ENCODE measurements at regions not wholly inside any gene's neighbourhood (a gene's known extent, or its start where the extent isn't known, plus 50 kb on each side); places are given as distances from the start of the nearest gene placed in this dataset.

- TF ChIP-seq HDAC6 (IDR thresholded peaks at IDR 0.05; ENCODE audit: low read depth, low read length) (no peak), USF2 (IDR thresholded peaks at IDR 0.05; ENCODE audit: low read length) (no peak), CTCF (IDR thresholded peaks at IDR 0.05; ENCODE audit: control extremely low read depth in 1 of 3, insufficient read depth in 1 of 3, low read depth in 1 of 3, low read length in 3 of 3) (no peak)
Measured at GRCh38 chr16:79451196-79451816, 149.2 kb downstream of the MAF start (continued).

Data from H1 (cell line).